ENCODE measurements at regions not wholly inside any gene's neighbourhood (a gene's known extent, or its start where the extent isn't known, plus 50 kb on each side); places are given as distances from the start of the nearest gene placed in this dataset.

DNA sequence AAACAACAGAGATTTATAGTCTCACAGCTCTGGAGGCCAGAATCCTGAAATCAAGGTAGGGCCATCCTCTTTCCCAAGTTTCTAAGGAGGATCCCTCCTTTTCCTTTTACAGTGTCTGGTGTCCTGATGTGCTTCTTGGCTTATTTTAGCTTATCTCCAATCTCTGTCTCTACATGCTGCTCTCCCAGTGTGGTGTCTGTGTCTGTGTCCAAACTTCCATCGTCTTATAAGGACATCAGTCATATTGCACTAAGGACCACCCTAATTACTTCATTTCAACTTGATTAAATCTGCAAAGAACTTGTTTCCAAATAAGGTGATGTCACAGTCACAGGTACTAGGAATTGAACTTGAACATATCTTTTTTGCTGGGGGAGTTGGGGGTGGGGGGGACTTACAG is 529.6 kb downstream of the DHX35 start (continued):
- no peak for TF ChIP-seq ATF2 (IDR thresholded peaks at IDR 0.05; ENCODE audit: low read length)
- TF ChIP-seq POU5F1 (IDR thresholded peaks at IDR 0.05; ENCODE audit: low read depth, low read length) = no peak
- TF ChIP-seq CREB1 (IDR thresholded peaks at IDR 0.05) = no peak
- TF ChIP-seq TCF12 (IDR thresholded peaks at IDR 0.05; ENCODE audit: low read depth, low read length) = no peak
- TF ChIP-seq JUND (IDR thresholded peaks at IDR 0.05; ENCODE audit: low read length) = no peak
- TF ChIP-seq BCL11A (IDR thresholded peaks at IDR 0.05; ENCODE audit: low read depth in 2 of 2, low read length in 2 of 2) = no peak
- TF ChIP-seq EP300 (IDR thresholded peaks at IDR 0.05; ENCODE audit: borderline replicate concordance in 1 of 2, low read depth in 2 of 2, low read length in 2 of 2) = no peak
- TF ChIP-seq SIX5 (IDR thresholded peaks at IDR 0.05; ENCODE audit: low read depth, low read length) = no peak
- TF ChIP-seq POLR2A (IDR thresholded peaks at IDR 0.05; ENCODE audit: control extremely low read depth in 1 of 2, low read depth in 2 of 2, low read length in 2 of 2) = no peak
